Body of pancreas (tissue), 4 donors: ENCODE measurements at regions not wholly inside any gene's neighbourhood (a gene's known extent, or its start where the extent isn't known, plus 50 kb on each side); places are given as distances from the start of the nearest gene placed in this dataset.

ENCODE experiments used
- CTCF ChIP-seq, 7 experiments: fragments of 450-650 bp in 4 of 7; fragments of 200-600 bp in 3 of 7; sonication (generic) in 3 of 7; IDR thresholded peaks; one replicate each; pipeline ENCODE4 v1.5.1; 2016 to 2019; ENCODE audit warnings: antibody characterized with exemption in 7 of 7
- POLR2A ChIP-seq, 3 donors: fragments of 450-650 bp; IDR thresholded peaks; one replicate each; pipeline ENCODE4 v1.6.1; 2016; ENCODE audit warnings: antibody characterized with exemption in 3 of 3, mild to moderate bottlenecking in 2 of 3

- no peak for TF ChIP-seq CTCF (IDR thresholded peaks at IDR 0.05)
- no peak for TF ChIP-seq POLR2A (IDR thresholded peaks at IDR 0.05)
Measured at GRCh38 chr22:27381552-27381951, 420.0 kb downstream of the MN1 start.
